ENCODE measurements at regions not wholly inside any gene's neighbourhood (a gene's known extent, or its start where the extent isn't known, plus 50 kb on each side); places are given as distances from the start of the nearest gene placed in this dataset.

GRCh38 chr6:168827586-168827871 lies 386.5 kb downstream of the SMOC2 start:
- TF ChIP-seq CTCF (conservative IDR thresholded peaks at IDR 0.05; ENCODE audit: low read depth, low read length), result no peak
- no peak for DNase-seq (ENCODE audit: low read depth)
- H3K4me3 ChIP-seq (ENCODE audit: low read length), result no peak overlapping the region

GRCh38 chr6:168826726-168827585 lies 386.0 kb downstream of the SMOC2 start:
- no peak for DNase-seq (ENCODE audit: low read depth)
- H3K4me3 ChIP-seq (ENCODE audit: low read length), result no peak overlapping the region
- no peak for TF ChIP-seq CTCF (conservative IDR thresholded peaks at IDR 0.05; ENCODE audit: low read depth, low read length)

- no peak overlapping the region for H3K4me3 ChIP-seq (ENCODE audit: low read length)
- TF ChIP-seq CTCF (conservative IDR thresholded peaks at IDR 0.05; ENCODE audit: low read depth, low read length), result no peak
Measured at GRCh38 chr6:168826078-168826390, 385.1 kb downstream of the SMOC2 start.

GRCh38 chr6:168825226-168826077 lies 384.5 kb downstream of the SMOC2 start:
- H3K4me3 ChIP-seq (ENCODE audit: low read length), result no peak overlapping the region
- no peak for TF ChIP-seq CTCF (conservative IDR thresholded peaks at IDR 0.05; ENCODE audit: low read depth, low read length)
- DNase-seq (ENCODE audit: low read depth), result no peak

More at GRCh38 chr6:168826078-168826390, 385.1 kb downstream of the SMOC2 start:
- DNase-seq (ENCODE audit: low read depth), result no peak

GRCh38 chr6:168823397-168824212 lies 382.6 kb downstream of the SMOC2 start:
- no peak for TF ChIP-seq CTCF (conservative IDR thresholded peaks at IDR 0.05; ENCODE audit: low read depth, low read length)
- peak; percentile 4 for DNase-seq (ENCODE audit: low read depth)
- no peak overlapping the region for H3K4me3 ChIP-seq (ENCODE audit: low read length)

DNA sequence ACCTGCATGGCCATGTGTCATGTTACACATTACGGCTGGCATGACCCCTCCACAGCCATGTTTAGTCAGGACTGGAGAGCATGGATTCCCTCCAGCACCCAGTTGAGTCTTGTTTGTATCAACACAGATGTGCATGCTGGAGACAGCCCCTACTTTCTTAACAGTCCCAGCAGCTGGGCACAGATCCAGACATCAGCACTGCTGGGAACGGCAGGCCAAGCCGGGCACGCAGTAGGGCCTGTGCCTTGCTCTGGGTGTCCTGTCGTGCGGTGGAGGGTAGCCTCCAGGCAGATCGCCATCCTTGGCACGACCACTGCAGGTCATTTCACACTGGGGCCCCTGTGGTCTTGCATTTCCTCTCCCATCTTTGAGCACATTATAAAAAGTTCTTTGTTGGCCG lies 381.4 kb downstream of the SMOC2 start:
- no peak for DNase-seq (ENCODE audit: low read depth)
- TF ChIP-seq CTCF (conservative IDR thresholded peaks at IDR 0.05; ENCODE audit: low read depth, low read length), result no peak
- H3K4me3 ChIP-seq (ENCODE audit: low read length), result no peak overlapping the region

Measured in retinal pigment epithelial cell (primary cell).